SK-N-MC (cell line): ENCODE measurements at regions not wholly inside any gene's neighbourhood (a gene's known extent, or its start where the extent isn't known, plus 50 kb on each side); places are given as distances from the start of the nearest gene placed in this dataset.
A peak's percentile ranks its signal among the peaks of the same experiment; 100 is the strongest.

Source experiments
- DNase-seq: peaks from one replicate; pipeline ENCODE4 v3.0.0-alpha.2; 2011; ENCODE audit warnings: low read depth, low spot score
- H3K27ac ChIP-seq: fragments of 200-600 bp; sonication (generic); 2 replicates; pipeline ENCODE4 v1.5.1; 2016; ENCODE audit warnings: mixed run types
- H3K36me3 ChIP-seq: fragments of 200-600 bp; sonication (generic); 2 replicates; pipeline ENCODE4 v1.6.1; 2017; ENCODE audit warnings: antibody characterized with exemption, low read length, mixed read lengths; ENCODE audit not compliant: insufficient read depth
- H3K4me3 ChIP-seq: fragments of 200-600 bp; sonication (generic); 2 replicates; pipeline ENCODE4 v1.5.1; 2016
- H3K9ac ChIP-seq: fragments of 200-600 bp; sonication (generic); 2 replicates; pipeline ENCODE4 v1.8.0; 2017; ENCODE audit warnings: mixed run types, mixed read lengths; ENCODE audit not compliant: insufficient read length
- H3K9me3 ChIP-seq: fragments of 200-600 bp; sonication (generic); 2 replicates; pipeline ENCODE4 v1.6.1; 2017; ENCODE audit warnings: low read depth, mild to moderate bottlenecking, antibody characterized with exemption, low read length, moderate library complexity, mixed read lengths
- EZH2 ChIP-seq: fragments of 200-600 bp; sonication (generic); IDR thresholded peaks from one replicate; pipeline ENCODE4 v1.6.1; 2017; ENCODE audit warnings: antibody characterized with exemption
- FOXP2 ChIP-seq: optimal IDR thresholded peaks from 2 replicates; pipeline ENCODE3; 2011; ENCODE audit warnings: mild to moderate bottlenecking, moderate library complexity; ENCODE audit not compliant: insufficient read depth; ENCODE audit errors: extremely low read length, control extremely low read depth
- POLR2AphosphoS5 ChIP-seq: IDR thresholded peaks from 2 replicates; pipeline ENCODE4 v1.6.1; 2012; ENCODE audit warnings: mild to moderate bottlenecking, low read depth, low read length, borderline replicate concordance

DNA sequence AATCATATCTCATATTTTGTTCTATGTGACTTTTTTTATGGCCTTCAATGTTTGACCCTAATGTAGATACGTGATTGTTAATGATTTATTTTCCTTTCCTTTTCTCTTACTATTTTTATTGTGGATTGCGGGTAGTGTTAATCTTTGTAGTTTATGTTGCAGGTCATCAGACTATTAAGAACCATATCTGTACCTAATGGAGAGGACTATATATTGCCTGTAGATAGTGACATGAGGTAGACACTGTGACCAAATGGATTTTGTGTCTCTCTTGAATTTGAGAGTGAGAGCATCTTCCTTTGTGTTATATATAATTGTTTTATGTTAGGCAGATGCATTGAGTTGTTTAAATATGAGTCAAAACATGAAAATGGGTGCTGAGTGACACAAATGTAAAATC, 543.4 kb upstream of the MGAT4C start:
- Histone ChIP-seq H3K9ac (no peak overlapping the region), H3K9me3 (no peaks in the 10 kb centered on the region), H3K27ac (no peak overlapping the region), H3K4me3 (no peak overlapping the region), H3K36me3 (no peaks in the 10 kb centered on the region)
- TF ChIP-seq POLR2AphosphoS5, result no peak
- DNase-seq, result no peak

GRCh38 chr12:86796550-86796949, 540.4 kb upstream of the MGAT4C start:
- Histone ChIP-seq H3K9ac (no peak overlapping the region), H3K4me3 (no peak overlapping the region), H3K9me3 (no peaks in the 10 kb centered on the region), H3K36me3 (no peaks in the 10 kb centered on the region), H3K27ac (no peak overlapping the region)
- TF ChIP-seq EZH2 (no peak), POLR2AphosphoS5 (no peak), FOXP2 (no peak)
- no peak for DNase-seq

DNA sequence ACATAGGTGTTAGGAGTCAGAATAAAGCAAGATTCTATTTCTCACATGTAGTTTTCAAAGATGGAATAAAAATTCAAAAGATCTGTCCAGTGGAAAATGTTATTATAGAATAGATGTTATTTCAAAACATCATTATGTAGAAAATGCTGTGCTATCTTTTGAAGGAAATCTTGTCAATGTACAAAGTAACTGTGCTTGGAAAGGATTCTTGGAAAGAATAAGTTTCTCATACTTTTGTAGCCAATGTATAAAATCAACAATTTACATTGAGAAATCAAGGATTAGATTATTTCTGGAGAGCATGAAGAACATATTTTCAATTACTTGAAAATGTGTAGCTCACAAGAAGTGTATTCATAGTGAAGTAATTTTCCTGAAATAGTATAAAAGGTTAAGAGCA, 532.5 kb upstream of the MGAT4C start:
- TF ChIP-seq FOXP2 (no peak), EZH2 (no peak), POLR2AphosphoS5 (no peak)
- DNase-seq, result no peak
- no peaks in the 10 kb centered on the region for H3K9me3 ChIP-seq
- H3K36me3 ChIP-seq, result no peaks in the 10 kb centered on the region
- no peak overlapping the region for H3K4me3 ChIP-seq
- H3K9ac ChIP-seq, result no peak overlapping the region
- no peak overlapping the region for H3K27ac ChIP-seq

- H3K36me3 ChIP-seq, result no peaks in the 10 kb centered on the region
- TF ChIP-seq POLR2AphosphoS5 (no peak), EZH2 (no peak), FOXP2 (no peak)
These were observed 531.2 kb upstream of the MGAT4C start for GRCh38 chr12:86787419-86787818.

GRCh38 chr12:86777325-86777724, 521.1 kb upstream of the MGAT4C start:
- H3K27ac ChIP-seq, result no peak overlapping the region
- no peak for DNase-seq
- no peaks in the 10 kb centered on the region for H3K9me3 ChIP-seq
- no peaks in the 10 kb centered on the region for H3K36me3 ChIP-seq
- H3K4me3 ChIP-seq, result no peak overlapping the region
- no peak overlapping the region for H3K9ac ChIP-seq
- TF ChIP-seq EZH2 (no peak), FOXP2 (no peak), POLR2AphosphoS5 (no peak)

More at GRCh38 chr12:86787419-86787818, 531.2 kb upstream of the MGAT4C start:
- Histone ChIP-seq H3K27ac (no peak overlapping the region), H3K9me3 (no peaks in the 10 kb centered on the region), H3K9ac (no peak overlapping the region), H3K4me3 (no peak overlapping the region)
- no peak for DNase-seq

DNA sequence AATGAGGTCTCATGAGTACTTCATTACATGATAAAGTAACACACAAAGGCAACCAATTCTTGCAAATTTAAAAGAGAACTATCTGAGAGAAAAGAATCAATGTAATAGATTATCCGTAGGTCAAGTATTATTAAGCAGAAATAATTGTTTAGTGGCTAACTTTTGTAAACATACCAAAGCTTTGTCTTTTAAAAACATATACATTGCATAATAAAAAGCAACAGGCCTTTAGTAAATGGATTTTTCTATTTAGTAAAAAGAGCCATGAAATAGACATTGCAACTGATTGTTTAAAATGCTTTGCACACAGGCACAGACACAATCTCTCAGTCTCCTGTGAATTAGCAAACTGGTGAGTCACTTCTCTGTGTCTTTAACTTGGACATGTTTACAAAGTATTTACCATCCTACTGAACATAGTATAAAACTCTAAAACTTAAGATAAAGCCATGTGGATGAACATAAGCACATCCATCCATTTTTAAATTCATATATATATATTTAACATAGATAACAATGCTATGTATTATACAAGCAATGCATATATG, 518.7 kb upstream of the MGAT4C start:
- DNase-seq, result no peak
- Histone ChIP-seq H3K27ac (no peak overlapping the region), H3K36me3 (no peaks in the 10 kb centered on the region), H3K4me3 (no peak overlapping the region), H3K9me3 (no peaks in the 10 kb centered on the region), H3K9ac (no peak overlapping the region)
- TF ChIP-seq EZH2 (no peak), POLR2AphosphoS5 (no peak), FOXP2 (no peak)

DNA sequence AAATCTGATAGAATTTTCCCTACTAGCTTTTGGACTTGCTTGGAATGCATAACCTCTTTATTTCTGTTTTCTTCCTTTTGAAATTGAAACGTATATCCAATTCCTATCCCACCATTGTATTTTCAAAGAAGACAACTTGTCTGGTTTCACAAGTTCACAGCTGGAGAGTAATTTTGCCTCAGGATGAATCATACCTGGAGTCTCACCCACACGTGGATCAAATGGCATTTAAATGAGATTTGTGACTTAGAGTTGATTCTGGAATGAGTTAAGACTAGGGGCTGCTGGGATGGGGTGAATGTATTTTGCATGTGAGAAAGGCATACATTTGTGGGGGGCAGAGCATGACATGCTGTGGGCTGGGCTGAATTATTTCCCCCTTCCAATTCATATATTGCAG, 516.5 kb upstream of the MGAT4C start:
- no peaks in the 10 kb centered on the region for H3K36me3 ChIP-seq
- no peak overlapping the region for H3K4me3 ChIP-seq
- DNase-seq, result no peak
- no peak for TF ChIP-seq EZH2
- TF ChIP-seq FOXP2, result no peak
- no peak for TF ChIP-seq POLR2AphosphoS5
- no peak overlapping the region for H3K27ac ChIP-seq
- no peaks in the 10 kb centered on the region for H3K9me3 ChIP-seq
- no peak overlapping the region for H3K9ac ChIP-seq

DNA sequence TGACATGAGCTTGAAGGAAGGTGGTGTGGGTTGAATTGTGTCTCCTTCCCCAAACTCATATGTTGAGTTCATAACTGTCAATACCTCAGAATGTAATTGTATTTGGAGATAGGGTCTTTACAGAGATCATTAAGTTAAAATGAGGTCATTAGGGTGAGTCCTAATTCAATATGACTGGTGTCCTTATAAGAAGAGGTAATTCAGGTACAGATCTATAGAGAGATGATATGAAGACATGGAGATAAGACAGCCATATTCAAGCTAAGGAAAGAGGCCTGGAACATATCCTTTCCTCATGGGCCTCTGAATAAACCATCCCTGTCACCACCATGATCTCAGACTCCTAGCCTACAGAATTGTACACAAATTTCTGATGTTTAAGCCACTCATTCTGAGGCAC, 514.7 kb upstream of the MGAT4C start:
- DNase-seq, result no peak
- no peak overlapping the region for H3K27ac ChIP-seq

GRCh38 chr12:86748894-86749293, 492.7 kb upstream of the MGAT4C start:
- H3K27ac ChIP-seq, result peak overlapping the region; percentile 58
- DNase-seq, result no peak
- no peak overlapping the region for H3K4me3 ChIP-seq
- no peaks in the 10 kb centered on the region for H3K36me3 ChIP-seq
- TF ChIP-seq EZH2 (no peak), FOXP2 (no peak), POLR2AphosphoS5 (peak; percentile 47; the same call in 1 of the 2 replicates)
- no peaks in the 10 kb centered on the region for H3K9me3 ChIP-seq
- no peak overlapping the region for H3K9ac ChIP-seq

More for the DNA sequence above, 514.7 kb upstream of the MGAT4C start:
- TF ChIP-seq FOXP2 (no peak), EZH2 (no peak), POLR2AphosphoS5 (no peak)
- Histone ChIP-seq H3K9ac (no peak overlapping the region), H3K4me3 (no peak overlapping the region), H3K36me3 (no peaks in the 10 kb centered on the region), H3K9me3 (no peaks in the 10 kb centered on the region)
